T47D (cell line): ENCODE measurements at regions not wholly inside any gene's neighbourhood (a gene's known extent, or its start where the extent isn't known, plus 50 kb on each side); places are given as distances from the start of the nearest gene placed in this dataset.

Experiments
- DNase-seq, 2 experiments: peaks; one replicate each; pipeline versions ENCODE4 v3.0.0 to v3.0.0-alpha.2; 2011 to 2012; ENCODE audit warnings: low read depth in 1 of 2, low spot score in 1 of 2
- JUND ChIP-seq: IDR thresholded peaks from 2 replicates; pipeline ENCODE4 v1.6.1; 2012; ENCODE audit warnings: low read depth
- in situ Hi-C: cut with HindIII; loops from 2 replicates; pipeline ENCODE4 v1.10.0; 2016; ENCODE audit warnings: low sequenced_read_pairs, low pct_unique_long_range_greater_than_20kb

- peak in 1 of 2 experiments; percentile 30 for DNase-seq
- in situ Hi-C loops = no loop called here
- no peak for TF ChIP-seq JUND
Measured at GRCh38 chr15:45827275-45827674, 192.4 kb downstream of the SQOR start.

GRCh38 chr15:45827766-45828165 lies 192.9 kb downstream of the SQOR start:
- TF ChIP-seq JUND = no peak
- DNase-seq = no peak
- in situ Hi-C loops = no loop called here

- no peak for DNase-seq
- in situ Hi-C loops = no loop called here
- no peak for TF ChIP-seq JUND
Measured at GRCh38 chr15:45829336-45830153, 194.7 kb downstream of the SQOR start.

- DNase-seq = no peak
- no peak for TF ChIP-seq JUND
- in situ Hi-C loops = no loop called here
Measured at GRCh38 chr15:45831787-45832186, 197.0 kb downstream of the SQOR start.

- DNase-seq = no peak
- in situ Hi-C loops = no loop called here
- TF ChIP-seq JUND = no peak
Measured at GRCh38 chr15:45834622-45835021, 199.8 kb downstream of the SQOR start.

- in situ Hi-C loops = no loop called here
- no peak for DNase-seq
- no peak for TF ChIP-seq JUND
Measured at GRCh38 chr15:45842151-45842550, 207.3 kb downstream of the SQOR start.

GRCh38 chr15:45847645-45848044 lies 212.8 kb downstream of the SQOR start:
- no peak for TF ChIP-seq JUND
- in situ Hi-C loops = no loop called here
- no peak for DNase-seq

GRCh38 chr15:45849136-45849535 lies 214.3 kb downstream of the SQOR start:
- in situ Hi-C loops = no loop called here
- TF ChIP-seq JUND = no peak
- DNase-seq = no peak

- in situ Hi-C loops = no loop called here
- no peak for TF ChIP-seq JUND
- DNase-seq = no peak
Measured at GRCh38 chr15:45854455-45855202, 219.8 kb downstream of the SQOR start.

- DNase-seq = peak; percentile 31 to 88
- in situ Hi-C loops = no loop called here
- peak; percentile 34; the same call in 1 of the 2 replicates for TF ChIP-seq JUND
Measured at GRCh38 chr15:45855210-45855906, 220.5 kb downstream of the SQOR start.

- in situ Hi-C loops = no loop called here
- peak; percentile 10 to 40 for DNase-seq
- no peak for TF ChIP-seq JUND
Measured at GRCh38 chr15:45855907-45856579, 221.2 kb downstream of the SQOR start.

GRCh38 chr15:45857291-45857690 lies 222.5 kb downstream of the SQOR start:
- DNase-seq = no peak
- in situ Hi-C loops = no loop called here
- TF ChIP-seq JUND = no peak
